Heart left ventricle (tissue), 13 donors: ENCODE measurements at regions not wholly inside any gene's neighbourhood (a gene's known extent, or its start where the extent isn't known, plus 50 kb on each side); places are given as distances from the start of the nearest gene placed in this dataset.

Experiments
- CTCF ChIP-seq, 12 donors: fragments of 200-600 bp; sonication (generic) in 4 of 12; IDR thresholded peaks; one replicate each; pipeline versions ENCODE4 v1.5.0 to v1.8.0; 2018 to 2022; ENCODE audit warnings: antibody characterized with exemption in 12 of 12, mild to moderate bottlenecking in 5 of 12
- POLR2A ChIP-seq, 2 donors: fragments of 450-650 bp; IDR thresholded peaks; one replicate each; pipeline ENCODE4 v1.6.1; 2017; ENCODE audit warnings: antibody characterized with exemption in 2 of 2, mild to moderate bottlenecking in 2 of 2, moderate library complexity in 2 of 2
- donor health status: ischemic (EF 13 %, LVEDD 7.1; RV severe dilation, severe dysfunction).
- donor health status: DM: no; HTN: yes; CAD: no.
- donor health status: DM: no; HTN: no; CAD: no.
- donor health status: ischemic (EF 25% LVEDD 6.9; RV normal size, moderate dysfunction).
- donor health status: ischemic (EF 25% LVEDD 5.7; RV mildly dilated, moderate dysfunction).
- donor health status: ischemic (EF 35%, LVEDD 5.7; RV mildly dilated, moderate dysfunction).
- donor health status: nonischemic (EF 11% LVEDD 7.7; RV severe dilation, severe dysfunction).
- donor health status: DM: yes; HTN: yes; CAD: no.
- donor health status: PGD.
- donor health status: ischemic (EF 29% LVEDD 5.4; RV normal size, mild dysfunction).
- donor health status: nonischemic (EF 23%, LVEDD 6.1; RV moderate dilation, normal function).

DNA sequence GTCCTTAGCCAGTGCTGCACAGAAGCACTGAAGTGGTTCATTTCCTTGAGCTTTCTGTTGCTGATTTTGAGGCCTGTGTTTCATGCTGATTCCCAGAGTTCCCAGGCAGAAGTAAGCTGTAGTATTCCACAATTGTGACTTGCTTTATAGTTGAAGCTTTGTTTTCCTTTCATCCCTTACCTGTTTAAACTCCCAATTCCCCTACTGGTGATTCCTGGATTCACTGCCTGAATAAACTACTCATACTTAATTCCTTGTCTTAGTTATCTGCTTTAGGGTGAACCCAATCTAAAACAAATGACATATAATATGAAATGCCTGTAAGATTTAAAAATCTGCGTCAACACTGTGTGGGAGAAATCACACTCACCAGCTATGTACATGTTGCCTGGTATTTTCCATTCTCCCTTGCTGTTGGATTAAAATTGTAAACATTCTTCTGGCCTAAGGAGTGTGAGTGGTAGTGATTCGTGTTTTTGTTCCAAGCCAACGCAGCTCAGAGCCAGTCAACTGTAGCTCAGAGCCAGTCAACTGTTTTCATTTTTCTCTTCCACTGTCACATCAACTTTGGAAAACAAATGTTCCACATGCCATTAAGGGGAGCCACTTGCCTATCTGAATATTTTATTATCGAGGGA is 879.4 kb downstream of the MRPL39 start:
- TF ChIP-seq CTCF (IDR thresholded peaks at IDR 0.05): no peak
- TF ChIP-seq POLR2A (IDR thresholded peaks at IDR 0.05): no peak
